Pulmonary artery endothelial cell (primary cell): ENCODE measurements at regions not wholly inside any gene's neighbourhood (a gene's known extent, or its start where the extent isn't known, plus 50 kb on each side); places are given as distances from the start of the nearest gene placed in this dataset.
"Not testable (repeated sequence)": the region's sequence is repeated elsewhere in the genome, so short reads cannot be mapped to it uniquely, and the experiment has no call there.

Experiments
- DNase-seq: peaks from one replicate; pipeline ENCODE4 v3.0.0-alpha.2; 2011; ENCODE audit warnings: low read depth, low spot score

- DNase-seq, result no peak
Observed at GRCh38 chr11:106152013-106152412, 74.6 kb downstream of the AASDHPPT start.

GRCh38 chr11:106152824-106153223 lies 75.4 kb downstream of the AASDHPPT start:
- DNase-seq, result no peak

GRCh38 chr11:106156290-106156937 lies 79.0 kb downstream of the AASDHPPT start:
- DNase-seq, result no peak

GRCh38 chr11:106158406-106158805 lies 80.9 kb downstream of the AASDHPPT start:
- DNase-seq, result no peak

GRCh38 chr11:106159836-106160235 lies 82.4 kb downstream of the AASDHPPT start:
- DNase-seq, result no peak

- DNase-seq, result no peak
Observed at GRCh38 chr11:106160494-106160893, 83.0 kb downstream of the AASDHPPT start.

GRCh38 chr11:106161775-106162634 lies 84.5 kb downstream of the AASDHPPT start:
- DNase-seq, result no peak

GRCh38 chr11:106167085-106167484 lies 89.6 kb downstream of the AASDHPPT start:
- DNase-seq, result no peak

- DNase-seq, result no peak
Observed at GRCh38 chr11:106172386-106172991, 95.0 kb downstream of the AASDHPPT start.

- no peak for DNase-seq
Observed at GRCh38 chr11:106173291-106173690, 95.8 kb downstream of the AASDHPPT start.

- DNase-seq, result not testable (repeated sequence)
Observed at GRCh38 chr11:106174003-106174402, 96.5 kb downstream of the AASDHPPT start.

GRCh38 chr11:106176817-106177216 lies 99.4 kb downstream of the AASDHPPT start:
- no peak for DNase-seq

GRCh38 chr11:106177311-106177710 lies 99.8 kb downstream of the AASDHPPT start:
- no peak for DNase-seq

- no peak for DNase-seq
Observed at GRCh38 chr11:106178361-106178760, 100.9 kb downstream of the AASDHPPT start.

- no peak for DNase-seq
Observed at GRCh38 chr11:106179048-106179447, 101.6 kb downstream of the AASDHPPT start.

- DNase-seq, result no peak
Observed at GRCh38 chr11:106186630-106187029, 109.2 kb downstream of the AASDHPPT start.

- no peak for DNase-seq
Observed at GRCh38 chr11:106187860-106188456, 110.5 kb downstream of the AASDHPPT start.

- DNase-seq, result no peak
Observed at GRCh38 chr11:106193956-106194355, 116.5 kb downstream of the AASDHPPT start.

GRCh38 chr11:106197438-106197837 lies 120.0 kb downstream of the AASDHPPT start:
- DNase-seq, result no peak

- DNase-seq, result no peak
Observed at GRCh38 chr11:106202935-106203620, 125.6 kb downstream of the AASDHPPT start.

GRCh38 chr11:106208760-106209159 lies 131.3 kb downstream of the AASDHPPT start:
- no peak for DNase-seq
